Astrocyte of the spinal cord (primary cell): ENCODE measurements at regions not wholly inside any gene's neighbourhood (a gene's known extent, or its start where the extent isn't known, plus 50 kb on each side); places are given as distances from the start of the nearest gene placed in this dataset.

Source experiments
- DNase-seq: peaks from one replicate; pipeline ENCODE4 v3.0.0; 2011; ENCODE audit warnings: low read depth, low spot score
- H3K4me3 ChIP-seq: 2 replicates; pipeline ENCODE4 v1.5.1; 2011; ENCODE audit warnings: low read depth, mild to moderate bottlenecking, low read length, moderate library complexity
- CTCF ChIP-seq: IDR thresholded peaks from 2 replicates; pipeline ENCODE4 v1.5.1; 2012; ENCODE audit warnings: low read depth, mild to moderate bottlenecking, low read length, inconsistent platforms
- in situ Hi-C: cut with HindIII; loops from 2 replicates; pipeline ENCODE4 v1.10.0; 2017; ENCODE audit warnings: low sequenced_read_pairs

GRCh38 chr10:110446277-110446676, 51.4 kb upstream of the DUSP5 start:
- no peak for DNase-seq
- no peak for TF ChIP-seq CTCF
- H3K4me3 ChIP-seq = no peak overlapping the region
- in situ Hi-C loops = no loop called here

GRCh38 chr10:110446954-110447608, 50.6 kb upstream of the DUSP5 start:
- peak; percentile 86 for DNase-seq
- peak; percentile 22 for TF ChIP-seq CTCF
- in situ Hi-C loops = no loop called here

GRCh38 chr10:110447886-110448285, 49.8 kb upstream of the DUSP5 start:
- no peak overlapping the region for H3K4me3 ChIP-seq
- no peak for DNase-seq
- TF ChIP-seq CTCF = no peak
- in situ Hi-C loops = no loop called here

More at GRCh38 chr10:110446954-110447608, 50.6 kb upstream of the DUSP5 start:
- H3K4me3 ChIP-seq = no peak overlapping the region
